HG03460 (cell line): ENCODE measurements at regions not wholly inside any gene's neighbourhood (a gene's known extent, or its start where the extent isn't known, plus 50 kb on each side); places are given as distances from the start of the nearest gene placed in this dataset.

ENCODE experiments used
- ATAC-seq: cut with Tn5 transposase; IDR thresholded peaks from one replicate; pipeline ENCODE4 v1.9.1; 2021; ENCODE audit not compliant: unreplicated experiment

- no peak for ATAC-seq
These were observed 201.7 kb upstream of the PDGFD start for GRCh38 chr11:104365676-104366075.

GRCh38 chr11:104361975-104362374 lies 198.0 kb upstream of the PDGFD start:
- ATAC-seq: no peak

GRCh38 chr11:104352036-104352435 lies 188.1 kb upstream of the PDGFD start:
- ATAC-seq: no peak

GRCh38 chr11:104343578-104343977 lies 179.6 kb upstream of the PDGFD start:
- ATAC-seq: peak; percentile 60

- no peak for ATAC-seq
These were observed 176.6 kb upstream of the PDGFD start for GRCh38 chr11:104340590-104340989.

GRCh38 chr11:104339380-104339831 lies 175.5 kb upstream of the PDGFD start:
- ATAC-seq: no peak

GRCh38 chr11:104338186-104338585 lies 174.2 kb upstream of the PDGFD start:
- no peak for ATAC-seq

- ATAC-seq: no peak
These were observed 173.3 kb upstream of the PDGFD start for GRCh38 chr11:104337273-104337672.

- no peak for ATAC-seq
These were observed 170.0 kb upstream of the PDGFD start for GRCh38 chr11:104333977-104334376.

GRCh38 chr11:104332110-104332509 lies 168.2 kb upstream of the PDGFD start:
- no peak for ATAC-seq

- ATAC-seq: no peak
These were observed 165.2 kb upstream of the PDGFD start for GRCh38 chr11:104329078-104329665.

- no peak for ATAC-seq
These were observed 164.6 kb upstream of the PDGFD start for GRCh38 chr11:104328512-104328907.

- no peak for ATAC-seq
These were observed 164.0 kb upstream of the PDGFD start for GRCh38 chr11:104327861-104328511.

GRCh38 chr11:104325093-104325492 lies 161.1 kb upstream of the PDGFD start:
- no peak for ATAC-seq

- ATAC-seq: no peak
These were observed 160.3 kb upstream of the PDGFD start for GRCh38 chr11:104324276-104324675.

- no peak for ATAC-seq
These were observed 159.9 kb upstream of the PDGFD start for GRCh38 chr11:104323841-104324240.

- ATAC-seq: no peak
These were observed 158.7 kb upstream of the PDGFD start for GRCh38 chr11:104322696-104323095.

GRCh38 chr11:104320956-104321355 lies 157.0 kb upstream of the PDGFD start:
- no peak for ATAC-seq

- ATAC-seq: no peak
These were observed 156.2 kb upstream of the PDGFD start for GRCh38 chr11:104320097-104320496.

GRCh38 chr11:104319396-104319795 lies 155.4 kb upstream of the PDGFD start:
- ATAC-seq: no peak

GRCh38 chr11:104306862-104307474 lies 143.0 kb upstream of the PDGFD start:
- no peak for ATAC-seq

- ATAC-seq: no peak
These were observed 137.8 kb upstream of the PDGFD start for GRCh38 chr11:104301776-104302175.
